Hippocampal formation (tissue), 2 donors: ENCODE measurements at regions not wholly inside any gene's neighbourhood (a gene's known extent, or its start where the extent isn't known, plus 50 kb on each side); places are given as distances from the start of the nearest gene placed in this dataset.

Source experiments
- DNase-seq, 2 donors: peaks; one replicate each; lab custom pipeline; 2025; lab: John Stamatoyannopoulos, UW

- DNase-seq = no peak
Measured at GRCh38 chrX:69083801-69084200, 81.5 kb downstream of the PJA1 start.

GRCh38 chrX:69083361-69083760 lies 81.9 kb downstream of the PJA1 start:
- no peak for DNase-seq

GRCh38 chrX:69082753-69083150 lies 82.5 kb downstream of the PJA1 start:
- no peak for DNase-seq

GRCh38 chrX:69082055-69082752 lies 83.0 kb downstream of the PJA1 start:
- no peak for DNase-seq

- DNase-seq = no peak
Measured at GRCh38 chrX:69080855-69081465, 84.3 kb downstream of the PJA1 start.

GRCh38 chrX:69079268-69079667 lies 86.0 kb downstream of the PJA1 start:
- DNase-seq = no peak

GRCh38 chrX:69077895-69078455 lies 87.3 kb downstream of the PJA1 start:
- DNase-seq = no peak

- DNase-seq = no peak
Measured at GRCh38 chrX:69076088-69076487, 89.2 kb downstream of the PJA1 start.

GRCh38 chrX:69074726-69075125 lies 90.5 kb downstream of the PJA1 start:
- no peak for DNase-seq

- no peak for DNase-seq
Measured at GRCh38 chrX:69073721-69074120, 91.5 kb downstream of the PJA1 start.

- DNase-seq = no peak
Measured at GRCh38 chrX:69073241-69073640, 92.0 kb downstream of the PJA1 start.

GRCh38 chrX:69072486-69073006 lies 92.7 kb downstream of the PJA1 start:
- no peak for DNase-seq

GRCh38 chrX:69070949-69071650 lies 94.2 kb downstream of the PJA1 start:
- no peak for DNase-seq

GRCh38 chrX:69069876-69070275 lies 95.4 kb downstream of the PJA1 start:
- DNase-seq = no peak

GRCh38 chrX:69069086-69069445 lies 96.2 kb downstream of the PJA1 start:
- DNase-seq = no peak

- DNase-seq = no peak
Measured at GRCh38 chrX:69068301-69069085, 96.8 kb downstream of the PJA1 start.

GRCh38 chrX:69067841-69068240 lies 97.4 kb downstream of the PJA1 start:
- no peak for DNase-seq

GRCh38 chrX:69066966-69067525 lies 98.2 kb downstream of the PJA1 start:
- DNase-seq = no peak

GRCh38 chrX:69066021-69066757 lies 99.1 kb downstream of the PJA1 start:
- DNase-seq = no peak

- no peak for DNase-seq
Measured at GRCh38 chrX:69065451-69065850, 99.8 kb downstream of the PJA1 start.

GRCh38 chrX:69063486-69063885 lies 101.8 kb downstream of the PJA1 start:
- no peak for DNase-seq
